HL-60 (cell line): ENCODE measurements at regions not wholly inside any gene's neighbourhood (a gene's known extent, or its start where the extent isn't known, plus 50 kb on each side); places are given as distances from the start of the nearest gene placed in this dataset.

Source experiments
- TF ChIP-seq, protein P1 (sequence below): IDR thresholded peaks from one replicate; pipeline ENCODE4 v1.5.1; 2011; ENCODE audit warnings: low read length, control low read depth, inconsistent platforms; ENCODE audit not compliant: insufficient read depth
- TF ChIP-seq, protein P2 (sequence below): IDR thresholded peaks from 2 replicates; pipeline ENCODE4 v1.6.1; 2012; ENCODE audit warnings: low read depth; ENCODE audit not compliant: insufficient replicate concordance

DNA sequence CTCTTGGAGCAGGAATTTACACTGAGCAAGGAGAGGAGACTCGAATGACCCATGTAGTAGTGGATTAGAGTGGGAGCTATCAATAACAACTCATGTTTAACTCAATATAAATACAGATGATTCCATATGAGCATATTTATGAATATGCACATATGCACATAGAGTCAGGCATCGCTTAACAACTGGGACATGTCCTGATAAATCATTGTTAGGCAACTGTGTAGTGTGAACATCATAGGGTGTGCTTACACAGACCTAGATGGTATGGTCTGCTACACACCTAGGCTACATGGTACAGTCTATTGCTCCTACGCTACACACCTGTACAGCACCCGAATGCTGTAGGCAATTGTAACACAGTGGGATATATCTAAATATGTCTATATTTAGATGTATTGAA lies 75.9 kb upstream of the RALGAPA2 start:
- TF ChIP-seq, protein P1, sequence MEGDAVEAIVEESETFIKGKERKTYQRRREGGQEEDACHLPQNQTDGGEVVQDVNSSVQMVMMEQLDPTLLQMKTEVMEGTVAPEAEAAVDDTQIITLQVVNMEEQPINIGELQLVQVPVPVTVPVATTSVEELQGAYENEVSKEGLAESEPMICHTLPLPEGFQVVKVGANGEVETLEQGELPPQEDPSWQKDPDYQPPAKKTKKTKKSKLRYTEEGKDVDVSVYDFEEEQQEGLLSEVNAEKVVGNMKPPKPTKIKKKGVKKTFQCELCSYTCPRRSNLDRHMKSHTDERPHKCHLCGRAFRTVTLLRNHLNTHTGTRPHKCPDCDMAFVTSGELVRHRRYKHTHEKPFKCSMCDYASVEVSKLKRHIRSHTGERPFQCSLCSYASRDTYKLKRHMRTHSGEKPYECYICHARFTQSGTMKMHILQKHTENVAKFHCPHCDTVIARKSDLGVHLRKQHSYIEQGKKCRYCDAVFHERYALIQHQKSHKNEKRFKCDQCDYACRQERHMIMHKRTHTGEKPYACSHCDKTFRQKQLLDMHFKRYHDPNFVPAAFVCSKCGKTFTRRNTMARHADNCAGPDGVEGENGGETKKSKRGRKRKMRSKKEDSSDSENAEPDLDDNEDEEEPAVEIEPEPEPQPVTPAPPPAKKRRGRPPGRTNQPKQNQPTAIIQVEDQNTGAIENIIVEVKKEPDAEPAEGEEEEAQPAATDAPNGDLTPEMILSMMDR: no peak
- TF ChIP-seq, protein P2, sequence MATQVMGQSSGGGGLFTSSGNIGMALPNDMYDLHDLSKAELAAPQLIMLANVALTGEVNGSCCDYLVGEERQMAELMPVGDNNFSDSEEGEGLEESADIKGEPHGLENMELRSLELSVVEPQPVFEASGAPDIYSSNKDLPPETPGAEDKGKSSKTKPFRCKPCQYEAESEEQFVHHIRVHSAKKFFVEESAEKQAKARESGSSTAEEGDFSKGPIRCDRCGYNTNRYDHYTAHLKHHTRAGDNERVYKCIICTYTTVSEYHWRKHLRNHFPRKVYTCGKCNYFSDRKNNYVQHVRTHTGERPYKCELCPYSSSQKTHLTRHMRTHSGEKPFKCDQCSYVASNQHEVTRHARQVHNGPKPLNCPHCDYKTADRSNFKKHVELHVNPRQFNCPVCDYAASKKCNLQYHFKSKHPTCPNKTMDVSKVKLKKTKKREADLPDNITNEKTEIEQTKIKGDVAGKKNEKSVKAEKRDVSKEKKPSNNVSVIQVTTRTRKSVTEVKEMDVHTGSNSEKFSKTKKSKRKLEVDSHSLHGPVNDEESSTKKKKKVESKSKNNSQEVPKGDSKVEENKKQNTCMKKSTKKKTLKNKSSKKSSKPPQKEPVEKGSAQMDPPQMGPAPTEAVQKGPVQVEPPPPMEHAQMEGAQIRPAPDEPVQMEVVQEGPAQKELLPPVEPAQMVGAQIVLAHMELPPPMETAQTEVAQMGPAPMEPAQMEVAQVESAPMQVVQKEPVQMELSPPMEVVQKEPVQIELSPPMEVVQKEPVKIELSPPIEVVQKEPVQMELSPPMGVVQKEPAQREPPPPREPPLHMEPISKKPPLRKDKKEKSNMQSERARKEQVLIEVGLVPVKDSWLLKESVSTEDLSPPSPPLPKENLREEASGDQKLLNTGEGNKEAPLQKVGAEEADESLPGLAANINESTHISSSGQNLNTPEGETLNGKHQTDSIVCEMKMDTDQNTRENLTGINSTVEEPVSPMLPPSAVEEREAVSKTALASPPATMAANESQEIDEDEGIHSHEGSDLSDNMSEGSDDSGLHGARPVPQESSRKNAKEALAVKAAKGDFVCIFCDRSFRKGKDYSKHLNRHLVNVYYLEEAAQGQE: no peak
